ENCODE measurements at regions not wholly inside any gene's neighbourhood (a gene's known extent, or its start where the extent isn't known, plus 50 kb on each side); places are given as distances from the start of the nearest gene placed in this dataset.
"Not testable (repeated sequence)": the region's sequence is repeated elsewhere in the genome, so short reads cannot be mapped to it uniquely, and the experiment has no call there.

DNA sequence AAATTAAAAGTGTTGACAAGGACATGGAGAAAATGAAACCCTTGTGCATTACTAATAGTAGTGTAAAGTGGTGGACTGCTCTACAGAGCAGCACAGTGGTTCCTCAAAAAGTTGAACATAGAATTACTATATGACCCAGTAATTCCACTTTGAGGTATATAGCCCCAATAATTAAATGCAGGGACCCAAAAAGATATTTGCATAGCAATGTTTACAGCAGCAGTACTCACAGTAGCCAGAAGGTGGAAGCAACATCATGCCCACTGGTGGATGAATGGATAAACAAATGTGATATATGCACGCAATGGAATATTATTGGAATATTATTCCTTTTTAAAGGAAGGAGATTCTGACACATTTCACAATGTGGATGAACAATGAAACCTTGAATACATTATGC is 121.3 kb downstream of the POTEH start:
- not testable (repeated sequence) for TF ChIP-seq IRF1 (CRISPR knock-in tag; IDR thresholded peaks at IDR 0.05); CTCF (IDR thresholded peaks at IDR 0.05); TEAD4 (CRISPR knock-in tag; IDR thresholded peaks at IDR 0.05); CBFB (CRISPR knock-in tag; IDR thresholded peaks at IDR 0.05; ENCODE audit: low read depth); TEAD1 (CRISPR knock-in tag; IDR thresholded peaks at IDR 0.05); MXD4 (CRISPR knock-in tag; IDR thresholded peaks at IDR 0.05; ENCODE audit: borderline replicate concordance); FOXJ3 (CRISPR knock-in tag; IDR thresholded peaks at IDR 0.05; ENCODE audit: borderline replicate concordance)
- TF ChIP-seq, protein P1, sequence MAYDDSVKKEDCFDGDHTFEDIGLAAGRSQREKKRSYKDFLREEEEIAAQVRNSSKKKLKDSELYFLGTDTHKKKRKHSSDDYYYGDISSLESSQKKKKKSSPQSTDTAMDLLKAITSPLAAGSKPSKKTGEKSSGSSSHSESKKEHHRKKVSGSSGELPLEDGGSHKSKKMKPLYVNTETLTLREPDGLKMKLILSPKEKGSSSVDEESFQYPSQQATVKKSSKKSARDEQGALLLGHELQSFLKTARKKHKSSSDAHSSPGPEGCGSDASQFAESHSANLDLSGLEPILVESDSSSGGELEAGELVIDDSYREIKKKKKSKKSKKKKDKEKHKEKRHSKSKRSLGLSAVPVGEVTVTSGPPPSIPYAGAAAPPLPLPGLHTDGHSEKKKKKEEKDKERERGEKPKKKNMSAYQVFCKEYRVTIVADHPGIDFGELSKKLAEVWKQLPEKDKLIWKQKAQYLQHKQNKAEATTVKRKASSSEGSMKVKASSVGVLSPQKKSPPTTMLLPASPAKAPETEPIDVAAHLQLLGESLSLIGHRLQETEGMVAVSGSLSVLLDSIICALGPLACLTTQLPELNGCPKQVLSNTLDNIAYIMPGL (CRISPR knock-in tag; IDR thresholded peaks at IDR 0.05) = not testable (repeated sequence)

Measured in WTC11 (cell line).